ENCODE measurements at regions not wholly inside any gene's neighbourhood (a gene's known extent, or its start where the extent isn't known, plus 50 kb on each side); places are given as distances from the start of the nearest gene placed in this dataset.

DNA sequence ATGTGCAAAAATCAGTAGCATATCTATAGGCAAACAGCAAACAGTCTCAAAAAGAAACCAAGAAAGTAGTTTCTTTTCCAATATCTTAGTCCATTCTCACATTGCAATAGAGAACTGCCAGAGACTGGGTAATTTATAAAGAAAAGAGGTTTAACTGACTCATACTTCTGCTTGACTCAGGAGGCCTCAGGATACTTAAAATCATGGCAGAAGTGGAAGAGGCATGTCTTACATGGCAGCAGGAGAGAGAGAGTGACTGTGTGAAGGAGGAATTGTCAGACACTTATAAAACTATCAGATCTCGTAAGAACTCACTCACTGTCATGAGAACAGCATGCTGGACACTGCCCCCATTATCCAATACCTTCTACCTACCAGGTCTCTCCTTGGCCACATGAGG, 327.9 kb upstream of the EPHA3 start:
- TF ChIP-seq RAD21 (conservative IDR thresholded peaks at IDR 0.05) (no peak), MXI1 (conservative IDR thresholded peaks at IDR 0.05; ENCODE audit: poor library complexity, severe bottlenecking) (no peak), EZH2 (IDR thresholded peaks at IDR 0.05; ENCODE audit: borderline replicate concordance, insufficient read depth, low read length, poor library complexity, severe bottlenecking) (no peak), TAF1 (IDR thresholded peaks at IDR 0.05; ENCODE audit: low read depth) (no peak)
- TF ChIP-seq, protein P1, sequence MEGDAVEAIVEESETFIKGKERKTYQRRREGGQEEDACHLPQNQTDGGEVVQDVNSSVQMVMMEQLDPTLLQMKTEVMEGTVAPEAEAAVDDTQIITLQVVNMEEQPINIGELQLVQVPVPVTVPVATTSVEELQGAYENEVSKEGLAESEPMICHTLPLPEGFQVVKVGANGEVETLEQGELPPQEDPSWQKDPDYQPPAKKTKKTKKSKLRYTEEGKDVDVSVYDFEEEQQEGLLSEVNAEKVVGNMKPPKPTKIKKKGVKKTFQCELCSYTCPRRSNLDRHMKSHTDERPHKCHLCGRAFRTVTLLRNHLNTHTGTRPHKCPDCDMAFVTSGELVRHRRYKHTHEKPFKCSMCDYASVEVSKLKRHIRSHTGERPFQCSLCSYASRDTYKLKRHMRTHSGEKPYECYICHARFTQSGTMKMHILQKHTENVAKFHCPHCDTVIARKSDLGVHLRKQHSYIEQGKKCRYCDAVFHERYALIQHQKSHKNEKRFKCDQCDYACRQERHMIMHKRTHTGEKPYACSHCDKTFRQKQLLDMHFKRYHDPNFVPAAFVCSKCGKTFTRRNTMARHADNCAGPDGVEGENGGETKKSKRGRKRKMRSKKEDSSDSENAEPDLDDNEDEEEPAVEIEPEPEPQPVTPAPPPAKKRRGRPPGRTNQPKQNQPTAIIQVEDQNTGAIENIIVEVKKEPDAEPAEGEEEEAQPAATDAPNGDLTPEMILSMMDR (IDR thresholded peaks at IDR 0.05; ENCODE audit: poor library complexity, severe bottlenecking): no peak

All from neural cell (in vitro differentiated cells).